MCF 10A (cell line): ENCODE measurements at regions not wholly inside any gene's neighbourhood (a gene's known extent, or its start where the extent isn't known, plus 50 kb on each side); places are given as distances from the start of the nearest gene placed in this dataset.

Experiments used
- BruUV-seq: library from RNA; stranded (reverse); fragments of 400-500 nt; replicated peaks from 2 replicates; lab custom pipeline; 2021; lab: Mats Ljungman, UMichigan
- CTCF ChIA-PET: fragments of 300-600 bp; sonication (Branson Sonifier 250); formaldehyde crosslinking; extraction: SDS; loops from one replicate; lab custom pipeline; 2021; ENCODE audit warnings: antibody characterized with exemption, inconsistent platforms; lab: Yijun Ruan, JAX
- POLR2A ChIA-PET: fragments of 300-600, 350-650 bp; sonication (Branson Sonifier 250); formaldehyde crosslinking; extraction: SDS; loops from one replicate; lab custom pipeline; 2020; ENCODE audit warnings: antibody characterized with exemption, inconsistent platforms; lab: Yijun Ruan, JAX
- DNase-seq: peaks from one replicate; pipeline ENCODE4 v3.0.0-alpha.2; 2018; ENCODE audit not compliant: unreplicated experiment
- H3K27ac Mint-ChIP-seq: one replicate; pipeline ENCODE4 v1.8.0; 2022; ENCODE audit warnings: mild to moderate bottlenecking, low read depth, mixed read lengths; ENCODE audit not compliant: unreplicated experiment
- H3K27me3 Mint-ChIP-seq: one replicate; pipeline ENCODE4 v1.8.0; 2022; ENCODE audit warnings: mixed read lengths; ENCODE audit not compliant: insufficient read depth, unreplicated experiment
- H3K36me3 Mint-ChIP-seq: one replicate; pipeline ENCODE4 v1.8.0; 2022; ENCODE audit warnings: mild to moderate bottlenecking, moderate library complexity, mixed read lengths; ENCODE audit not compliant: insufficient read depth, unreplicated experiment
- H3K4me1 Mint-ChIP-seq: one replicate; pipeline ENCODE4 v1.8.0; 2022; ENCODE audit warnings: mixed read lengths; ENCODE audit not compliant: insufficient read depth, unreplicated experiment
- H3K4me3 Mint-ChIP-seq: one replicate; pipeline ENCODE4 v1.8.0; 2022; ENCODE audit warnings: mild to moderate bottlenecking, moderate library complexity, mixed read lengths; ENCODE audit not compliant: unreplicated experiment
- H3K9me3 Mint-ChIP-seq: one replicate; pipeline ENCODE4 v1.8.0; 2022; ENCODE audit warnings: mixed read lengths; ENCODE audit not compliant: unreplicated experiment
- CTCF ChIP-seq: fragments of 200-600 bp; IDR thresholded peaks from one replicate; pipeline ENCODE4 v1.8.0; 2022; ENCODE audit warnings: antibody characterized with exemption, mild to moderate bottlenecking; ENCODE audit not compliant: unreplicated experiment
- intact Hi-C: fragments of 100-400 bp; cut with micrococcal nuclease; formaldehyde crosslinking; loops from 2 replicates; pipeline ENCODE4 v1.14.1; 2022

GRCh38 chr9:115413304-115413703 is 295.3 kb upstream of the TNC start:
- H3K9me3 Mint-ChIP-seq = no peaks in the 10 kb centered on the region
- no peaks in the 10 kb centered on the region for H3K36me3 Mint-ChIP-seq
- H3K27me3 Mint-ChIP-seq = peaks cover 7% of the 10 kb centered on the region
- no peak overlapping the region for H3K4me3 Mint-ChIP-seq
- ChIA-PET CTCF (no interaction called here), POLR2A (no interaction called here)
- no peak for DNase-seq
- TF ChIP-seq CTCF = no peak
- no TSS peak for BruUV-seq
- H3K27ac Mint-ChIP-seq = no peak overlapping the region
- intact Hi-C loops = no loop called here
- no peaks in the 10 kb centered on the region for H3K4me1 Mint-ChIP-seq

- POLR2A ChIA-PET = no interaction called here
- Mint-ChIP-seq H3K4me3 (no peak overlapping the region), H3K27me3 (peaks cover 6% of the 10 kb centered on the region), H3K27ac (no peak overlapping the region), H3K4me1 (no peaks in the 10 kb centered on the region), H3K9me3 (no peaks in the 10 kb centered on the region), H3K36me3 (no peaks in the 10 kb centered on the region)
- CTCF ChIA-PET = interaction anchor here (0.6 kb wide), 1 partner anchor 19 kb away, joined by 3 read pairs; no protein-coding TSS in a partner anchor
- BruUV-seq = no TSS peak
- TF ChIP-seq CTCF = no peak
- intact Hi-C loops = no loop called here
- DNase-seq = no peak
These were observed 295.9 kb upstream of the TNC start for GRCh38 chr9:115413766-115414382.

- no peaks in the 10 kb centered on the region for H3K9me3 Mint-ChIP-seq
- no peak for DNase-seq
- no peak overlapping the region for H3K27ac Mint-ChIP-seq
- TF ChIP-seq CTCF = no peak
- CTCF ChIA-PET = no interaction called here
- no TSS peak for BruUV-seq
- POLR2A ChIA-PET = no interaction called here
- H3K4me3 Mint-ChIP-seq = no peak overlapping the region
- no peaks in the 10 kb centered on the region for H3K27me3 Mint-ChIP-seq
- no peaks in the 10 kb centered on the region for H3K36me3 Mint-ChIP-seq
- no peaks in the 10 kb centered on the region for H3K4me1 Mint-ChIP-seq
- intact Hi-C loops = no loop called here
These were observed 296.6 kb upstream of the TNC start for GRCh38 chr9:115414561-115414960.

GRCh38 chr9:115415450-115415849 is 297.5 kb upstream of the TNC start:
- H3K27ac Mint-ChIP-seq = no peak overlapping the region
- BruUV-seq = no TSS peak
- no peaks in the 10 kb centered on the region for H3K27me3 Mint-ChIP-seq
- intact Hi-C loops = no loop called here
- CTCF ChIA-PET = interaction anchor here (0.7 kb wide), 2 partner anchors 29 to 984 kb away, joined by 3 read pairs; no protein-coding TSS in a partner anchor
- POLR2A ChIA-PET = interaction anchor here (0.6 kb wide), 1 partner anchor 8 kb away, joined by 3 read pairs; no protein-coding TSS in a partner anchor
- H3K4me1 Mint-ChIP-seq = no peaks in the 10 kb centered on the region
- no peaks in the 10 kb centered on the region for H3K36me3 Mint-ChIP-seq
- TF ChIP-seq CTCF = no peak
- no peaks in the 10 kb centered on the region for H3K9me3 Mint-ChIP-seq
- H3K4me3 Mint-ChIP-seq = no peak overlapping the region
- no peak for DNase-seq
